MM.1S (cell line): ENCODE measurements at regions not wholly inside any gene's neighbourhood (a gene's known extent, or its start where the extent isn't known, plus 50 kb on each side); places are given as distances from the start of the nearest gene placed in this dataset.

Source experiments
- DNase-seq: peaks from one replicate; pipeline ENCODE4 v3.0.0-alpha.2; 2015
- H2AFZ ChIP-seq: fragments of 300-600 bp; sonication (generic); 2 replicates; pipeline ENCODE4 v1.6.0; 2016; ENCODE audit warnings: antibody characterized with exemption, low read length
- H3F3A ChIP-seq: fragments of 300-600 bp; sonication (generic); 2 replicates; pipeline ENCODE4 v1.6.1; 2016; ENCODE audit warnings: mild to moderate bottlenecking, antibody characterized with exemption, low read length, moderate library complexity, mixed read lengths; ENCODE audit not compliant: insufficient read depth
- H3K27ac ChIP-seq: fragments of 300-600 bp; sonication (generic); 2 replicates; pipeline ENCODE4 v1.5.1; 2016; ENCODE audit warnings: mild to moderate bottlenecking, low read length
- H3K27me3 ChIP-seq: fragments of 300-600 bp; sonication (generic); replicated peaks from 2 replicates; pipeline ENCODE4 v1.6.0; 2016; ENCODE audit warnings: low read length; ENCODE audit not compliant: insufficient read depth
- H3K36me3 ChIP-seq: fragments of 300-600 bp; sonication (generic); replicated peaks from 2 replicates; pipeline ENCODE4 v1.6.1; 2016; ENCODE audit warnings: mild to moderate bottlenecking, low read length, mixed read lengths; ENCODE audit not compliant: insufficient read depth
- H3K4me1 ChIP-seq: fragments of 300-600 bp; sonication (generic); 2 replicates; pipeline ENCODE4 v1.6.1; 2016; ENCODE audit warnings: low read length, mixed read lengths
- H3K4me2 ChIP-seq: fragments of 300-600 bp; sonication (generic); 2 replicates; pipeline ENCODE4 v1.6.0; 2016; ENCODE audit warnings: low read depth, low read length
- H3K4me3 ChIP-seq: fragments of 300-600 bp; sonication (generic); 2 replicates; pipeline ENCODE4 v1.5.1; 2016; ENCODE audit warnings: low read length, mixed read lengths
- H3K79me2 ChIP-seq: fragments of 300-600 bp; sonication (generic); 2 replicates; pipeline ENCODE4 v1.6.1; 2016; ENCODE audit warnings: mixed run types, low read length, mixed read lengths
- H3K9ac ChIP-seq: fragments of 300-600 bp; sonication (generic); 2 replicates; pipeline ENCODE4 v1.6.1; 2016; ENCODE audit warnings: low read length, mixed read lengths
- H3K9me2 ChIP-seq: fragments of 300-600 bp; sonication (generic); replicated peaks from 2 replicates; pipeline ENCODE4 v1.6.1; 2016; ENCODE audit warnings: mild to moderate bottlenecking, low read length, mixed read lengths; ENCODE audit not compliant: insufficient read depth
- H3K9me3 ChIP-seq: fragments of 300-600 bp; sonication (generic); replicated peaks from 2 replicates; pipeline ENCODE4 v1.6.1; 2016; ENCODE audit warnings: mild to moderate bottlenecking, low read length, mixed read lengths; ENCODE audit not compliant: insufficient read depth
- H4K20me1 ChIP-seq: fragments of 300-600 bp; sonication (generic); 2 replicates; pipeline ENCODE4 v1.6.1; 2016; ENCODE audit warnings: mild to moderate bottlenecking, low read length, moderate library complexity, mixed read lengths; ENCODE audit not compliant: insufficient read depth
- EZH2 ChIP-seq: fragments of 300-600 bp; sonication (generic); optimal IDR thresholded peaks from 2 replicates; pipeline ENCODE3; 2017; ENCODE audit warnings: low read depth, mild to moderate bottlenecking, antibody characterized with exemption, low read length, mixed read lengths
- EZH2phosphoT487 ChIP-seq: fragments of 300-600 bp; sonication (generic); IDR thresholded peaks from 2 replicates; pipeline ENCODE4 v1.6.1; 2018; ENCODE audit warnings: antibody characterized with exemption, low read length
- TF ChIP-seq, protein P1 (sequence below): fragments of 300-600 bp; sonication (generic); IDR thresholded peaks from 2 replicates; pipeline ENCODE4 v1.5.1; 2016; ENCODE audit warnings: antibody characterized with exemption, low read length, mixed read lengths

DNA sequence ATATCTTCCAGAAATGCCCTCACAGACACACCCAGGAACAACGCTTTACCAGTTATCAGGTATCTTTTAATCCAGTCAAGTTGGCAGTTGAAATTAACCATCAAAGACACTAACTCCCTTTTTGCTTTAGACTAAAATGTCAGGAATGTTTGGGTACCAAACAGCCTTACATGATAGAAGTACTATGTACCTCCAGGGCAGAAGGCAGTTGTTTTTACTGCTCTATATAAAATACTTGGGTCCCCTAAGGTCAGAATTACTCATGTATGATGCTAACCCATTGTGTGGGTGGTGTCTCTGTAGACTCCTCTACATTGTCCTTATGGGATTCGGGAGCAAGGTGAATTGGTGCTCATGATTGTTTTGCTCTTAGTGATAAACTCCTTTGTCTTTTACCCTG is 492.5 kb upstream of the FLRT2 start:
- Histone ChIP-seq H3F3A (no peaks in the 10 kb centered on the region), H3K27ac (no peak overlapping the region), H3K4me3 (no peak overlapping the region), H3K9ac (no peak overlapping the region), H3K9me3 (no peaks in the 10 kb centered on the region), H3K9me2 (no peaks in the 10 kb centered on the region), H4K20me1 (no peaks in the 10 kb centered on the region), H3K4me1 (no peaks in the 10 kb centered on the region), H3K36me3 (no peaks in the 10 kb centered on the region), H3K4me2 (no peak overlapping the region), H2AFZ (no peak overlapping the region), H3K79me2 (no peaks in the 10 kb centered on the region), H3K27me3 (no peaks in the 10 kb centered on the region)
- no peak for DNase-seq
- TF ChIP-seq EZH2 (no peak), EZH2phosphoT487 (no peak)
- TF ChIP-seq, protein P1, sequence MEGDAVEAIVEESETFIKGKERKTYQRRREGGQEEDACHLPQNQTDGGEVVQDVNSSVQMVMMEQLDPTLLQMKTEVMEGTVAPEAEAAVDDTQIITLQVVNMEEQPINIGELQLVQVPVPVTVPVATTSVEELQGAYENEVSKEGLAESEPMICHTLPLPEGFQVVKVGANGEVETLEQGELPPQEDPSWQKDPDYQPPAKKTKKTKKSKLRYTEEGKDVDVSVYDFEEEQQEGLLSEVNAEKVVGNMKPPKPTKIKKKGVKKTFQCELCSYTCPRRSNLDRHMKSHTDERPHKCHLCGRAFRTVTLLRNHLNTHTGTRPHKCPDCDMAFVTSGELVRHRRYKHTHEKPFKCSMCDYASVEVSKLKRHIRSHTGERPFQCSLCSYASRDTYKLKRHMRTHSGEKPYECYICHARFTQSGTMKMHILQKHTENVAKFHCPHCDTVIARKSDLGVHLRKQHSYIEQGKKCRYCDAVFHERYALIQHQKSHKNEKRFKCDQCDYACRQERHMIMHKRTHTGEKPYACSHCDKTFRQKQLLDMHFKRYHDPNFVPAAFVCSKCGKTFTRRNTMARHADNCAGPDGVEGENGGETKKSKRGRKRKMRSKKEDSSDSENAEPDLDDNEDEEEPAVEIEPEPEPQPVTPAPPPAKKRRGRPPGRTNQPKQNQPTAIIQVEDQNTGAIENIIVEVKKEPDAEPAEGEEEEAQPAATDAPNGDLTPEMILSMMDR: no peak

DNA sequence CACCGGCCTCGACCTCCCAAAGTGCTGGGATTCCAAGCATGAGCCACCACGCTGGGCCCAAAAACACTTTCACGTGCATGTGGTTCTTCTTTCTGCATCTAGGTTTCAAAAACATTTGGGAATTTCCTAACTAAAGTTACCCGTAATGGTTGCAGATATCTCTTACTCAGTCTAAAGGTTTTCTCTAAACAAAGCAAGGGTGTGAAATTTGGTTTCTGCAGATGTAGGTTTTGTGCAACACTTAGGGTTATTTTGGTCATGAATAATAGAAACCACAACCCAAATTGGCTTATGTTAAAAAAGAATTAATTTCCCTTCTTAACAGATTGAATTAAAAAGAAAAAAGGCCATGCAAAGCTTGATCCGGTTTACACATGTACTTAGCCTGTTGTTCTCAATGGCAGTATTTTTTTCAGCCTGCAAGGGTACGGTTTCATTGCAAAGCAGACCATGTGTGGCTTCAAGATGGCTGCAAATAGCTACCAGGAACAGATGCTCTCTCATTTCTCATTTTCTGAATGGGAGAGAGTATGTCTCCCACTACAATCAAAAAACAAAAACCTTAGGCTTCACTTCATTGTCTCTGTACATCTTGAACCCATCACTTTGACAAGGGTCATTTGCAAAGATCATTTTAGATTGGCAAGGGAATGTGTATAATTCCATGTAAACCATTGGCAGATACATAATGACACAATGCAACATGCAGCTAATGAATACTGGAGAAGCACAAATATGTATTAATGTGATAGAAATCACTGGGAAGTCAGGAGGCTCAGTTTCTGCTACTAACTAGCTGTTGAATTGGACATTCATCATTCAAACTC is 491.2 kb upstream of the FLRT2 start:
- no peaks in the 10 kb centered on the region for H3F3A ChIP-seq
- H3K9me2 ChIP-seq: no peaks in the 10 kb centered on the region
- no peak overlapping the region for H3K9ac ChIP-seq
- H3K36me3 ChIP-seq: no peaks in the 10 kb centered on the region
- no peak overlapping the region for H3K4me2 ChIP-seq
- H3K27ac ChIP-seq: no peak overlapping the region
- H3K79me2 ChIP-seq: no peaks in the 10 kb centered on the region
- H4K20me1 ChIP-seq: no peaks in the 10 kb centered on the region
- H2AFZ ChIP-seq: no peak overlapping the region
- DNase-seq: no peak
- no peaks in the 10 kb centered on the region for H3K4me1 ChIP-seq
- no peak for TF ChIP-seq EZH2phosphoT487
- TF ChIP-seq, protein P1: no peak
- no peaks in the 10 kb centered on the region for H3K27me3 ChIP-seq
- no peak overlapping the region for H3K4me3 ChIP-seq
- H3K9me3 ChIP-seq: no peaks in the 10 kb centered on the region

DNA sequence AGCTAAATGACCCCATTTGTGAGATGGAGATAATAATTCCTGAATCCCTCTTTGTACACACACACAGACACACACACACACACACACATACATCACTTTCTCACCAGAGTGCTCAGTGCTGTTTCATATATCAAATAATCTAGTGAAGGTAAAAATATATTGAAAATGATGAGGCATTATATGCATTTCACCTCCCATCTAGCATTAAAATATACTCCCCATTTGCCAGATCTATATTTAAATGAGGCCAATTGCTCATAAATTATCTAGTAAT is 490.7 kb upstream of the FLRT2 start:
- no peak overlapping the region for H3K9ac ChIP-seq
- no peaks in the 10 kb centered on the region for H3K27me3 ChIP-seq
- no peak overlapping the region for H3K4me2 ChIP-seq
- no peaks in the 10 kb centered on the region for H3K9me3 ChIP-seq
- no peaks in the 10 kb centered on the region for H3K9me2 ChIP-seq
- no peak overlapping the region for H2AFZ ChIP-seq
- no peaks in the 10 kb centered on the region for H3K4me1 ChIP-seq
- no peaks in the 10 kb centered on the region for H3K36me3 ChIP-seq
- H3K79me2 ChIP-seq: no peaks in the 10 kb centered on the region
- DNase-seq: no peak
- no peak overlapping the region for H3K4me3 ChIP-seq
- H4K20me1 ChIP-seq: no peaks in the 10 kb centered on the region
- no peaks in the 10 kb centered on the region for H3F3A ChIP-seq
- H3K27ac ChIP-seq: no peak overlapping the region
- TF ChIP-seq, protein P1: no peak
- TF ChIP-seq EZH2phosphoT487 (no peak), EZH2 (no peak)
